Mesenchymal stem cell (in vitro differentiated cells and primary cell): ENCODE measurements at regions not wholly inside any gene's neighbourhood (a gene's known extent, or its start where the extent isn't known, plus 50 kb on each side); places are given as distances from the start of the nearest gene placed in this dataset.
A peak's percentile ranks its signal among the peaks of the same experiment; 100 is the strongest.
"Not testable (repeated sequence)": the region's sequence is repeated elsewhere in the genome, so short reads cannot be mapped to it uniquely, and the experiment has no call there.

ENCODE experiments used
- DNase-seq: peaks from one replicate; pipeline ENCODE4 v3.0.0-alpha.2; 2013
- H2AFZ ChIP-seq: one replicate; pipeline ENCODE4 v1.6.1; 2013; ENCODE audit warnings: low read depth, mild to moderate bottlenecking, control low read depth, inconsistent platforms, low read length, moderate library complexity
- H2AK5ac ChIP-seq: 2 replicates; pipeline ENCODE4 v1.6.1; 2013; ENCODE audit warnings: low read length, moderate library complexity, mild to moderate bottlenecking, inconsistent platforms; ENCODE audit not compliant: severe bottlenecking
- H2BK120ac ChIP-seq: one replicate; pipeline ENCODE4 v1.6.1; 2013; ENCODE audit warnings: low read depth, mild to moderate bottlenecking, inconsistent platforms, low read length, moderate library complexity
- H2BK12ac ChIP-seq, 2 experiments: one replicate each; pipeline ENCODE4 v1.6.1; 2013; ENCODE audit warnings: inconsistent platforms in 2 of 2, low read length in 2 of 2, mild to moderate bottlenecking in 2 of 2, moderate library complexity in 2 of 2, control low read depth in 1 of 2
- H2BK15ac ChIP-seq: one replicate; pipeline ENCODE4 v1.6.1; 2013; ENCODE audit warnings: mild to moderate bottlenecking, low read depth, inconsistent platforms; ENCODE audit not compliant: poor library complexity, severe bottlenecking
- H2BK5ac ChIP-seq: 2 replicates; pipeline ENCODE4 v1.6.1; 2013; ENCODE audit warnings: low read depth, mild to moderate bottlenecking, low read length, control low read depth, inconsistent platforms; ENCODE audit not compliant: poor library complexity, severe bottlenecking
- H3K14ac ChIP-seq, 2 experiments: one replicate each; pipeline ENCODE4 v1.6.1; 2013; ENCODE audit warnings: inconsistent platforms in 2 of 2, low read length in 2 of 2, control low read depth in 1 of 2, mild to moderate bottlenecking in 1 of 2, moderate library complexity in 1 of 2
- H3K18ac ChIP-seq, 2 experiments: one replicate each; pipeline ENCODE4 v1.6.1; 2013; ENCODE audit warnings: inconsistent platforms in 2 of 2, low read length in 2 of 2, control low read depth in 1 of 2, low read depth in 1 of 2, mild to moderate bottlenecking in 1 of 2
- H3K23ac ChIP-seq, 2 experiments: one replicate each; pipeline ENCODE4 v1.6.1; 2013; ENCODE audit warnings: inconsistent platforms in 2 of 2, low read length in 2 of 2, mild to moderate bottlenecking in 2 of 2, moderate library complexity in 2 of 2, control low read depth in 1 of 2
- H3K27ac ChIP-seq: 2 replicates; pipeline ENCODE4 v1.5.1; 2013; ENCODE audit warnings: mild to moderate bottlenecking, moderate library complexity, low read length, control low read depth, inconsistent platforms; ENCODE audit not compliant: poor library complexity, severe bottlenecking
- H3K27me3 ChIP-seq, 2 experiments: 2 replicates each; pipeline versions ENCODE4 v1.6.1 to v1.7.0; 2013; ENCODE audit warnings: low read length in 2 of 2, mild to moderate bottlenecking in 2 of 2, moderate library complexity in 2 of 2, control low read depth in 1 of 2, inconsistent platforms in 1 of 2; ENCODE audit not compliant: control insufficient read depth in 1 of 2, insufficient read depth in 1 of 2
- H3K36me3 ChIP-seq, 2 experiments: 2 replicates each; pipeline versions ENCODE4 v1.6.1 to v1.7.0; 2013; ENCODE audit warnings: low read length in 2 of 2, control low read depth in 1 of 2, inconsistent platforms in 1 of 2, low read depth in 1 of 2, mild to moderate bottlenecking in 1 of 2; ENCODE audit not compliant: insufficient read depth in 2 of 2, control insufficient read depth in 1 of 2
- H3K4ac ChIP-seq, 2 experiments: one replicate each; pipeline ENCODE4 v1.6.1; 2013; ENCODE audit warnings: inconsistent platforms in 2 of 2, low read length in 2 of 2, mild to moderate bottlenecking in 2 of 2, moderate library complexity in 2 of 2, control low read depth in 1 of 2, low read depth in 1 of 2
- H3K4me1 ChIP-seq: 2 replicates; pipeline ENCODE4 v1.6.1; 2013; ENCODE audit warnings: low read depth, low read length, control low read depth; ENCODE audit not compliant: control insufficient read depth, insufficient read depth
- H3K4me2 ChIP-seq: 2 replicates; pipeline ENCODE4 v1.6.1; 2013; ENCODE audit warnings: low read length, mild to moderate bottlenecking, inconsistent platforms; ENCODE audit not compliant: poor library complexity, severe bottlenecking
- H3K4me3 ChIP-seq, 2 experiments: 2 replicates each; pipeline versions ENCODE4 v1.5.1 to v1.7.0; 2013; ENCODE audit warnings: low read length in 2 of 2, mild to moderate bottlenecking in 2 of 2, control low read depth in 1 of 2, low read depth in 1 of 2; ENCODE audit not compliant: insufficient read depth in 1 of 2
- H3K79me1 ChIP-seq: replicated peaks from 2 replicates; pipeline ENCODE4 v1.6.1; 2013; ENCODE audit warnings: mild to moderate bottlenecking, control low read depth, low read length, inconsistent platforms; ENCODE audit not compliant: poor library complexity, severe bottlenecking
- H3K9ac ChIP-seq: 2 replicates; pipeline ENCODE4 v1.7.0; 2013; ENCODE audit warnings: mild to moderate bottlenecking, low read length, moderate library complexity
- H3K9me3 ChIP-seq: 2 replicates; pipeline ENCODE4 v1.7.0; 2013; ENCODE audit warnings: mild to moderate bottlenecking, low read length; ENCODE audit not compliant: control insufficient read depth
- H4K8ac ChIP-seq: one replicate; pipeline ENCODE4 v1.6.1; 2013; ENCODE audit warnings: inconsistent platforms, mild to moderate bottlenecking, low read length, moderate library complexity
- H4K91ac ChIP-seq: one replicate; pipeline ENCODE4 v1.6.1; 2013; ENCODE audit warnings: mild to moderate bottlenecking, low read length, inconsistent platforms
- WGBS: methylation state at CpG from one replicate; pipeline ENCODE4 v1.1.7; 2013; ENCODE audit warnings: mixed read lengths; 5-methylcytosine and 5-hydroxymethylcytosine counted together

DNA sequence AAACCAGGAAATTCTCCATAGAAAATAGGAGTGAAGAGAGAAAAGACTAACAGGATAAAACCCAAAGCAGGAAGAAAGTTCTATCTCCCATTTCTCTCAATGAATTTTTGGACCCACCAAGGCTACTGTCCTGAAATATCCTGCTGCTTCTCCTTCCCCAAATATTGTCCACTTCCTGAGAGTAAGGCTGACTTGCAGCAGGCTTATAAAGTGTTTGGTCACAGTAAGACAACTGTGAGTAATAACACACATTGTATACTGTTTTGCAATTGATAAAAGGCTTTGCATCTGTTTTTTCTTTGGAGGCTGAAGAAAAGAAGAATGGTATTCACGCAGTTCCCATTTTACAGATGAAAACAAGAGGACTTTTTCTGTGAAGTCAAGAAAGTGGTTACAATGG, 52.8 kb downstream of the FOXD4L6 start:
- H2AK5ac ChIP-seq, H2BK5ac ChIP-seq: not testable (repeated sequence)
- WGBS: no CpG with 5 or more reads among the region's 1 CpG

GRCh38 chr9:41074356-41074942, 54.0 kb downstream of the FOXD4L6 start:
- not testable (repeated sequence) for H3K4ac ChIP-seq, H4K91ac ChIP-seq, H4K8ac ChIP-seq, H2BK120ac ChIP-seq, H3K27ac ChIP-seq, H2BK5ac ChIP-seq, H3K9me3 ChIP-seq, H3K27me3 ChIP-seq, H3K4me1 ChIP-seq, H2BK15ac ChIP-seq, H3K36me3 ChIP-seq, H2AK5ac ChIP-seq, H3K14ac ChIP-seq, H3K79me1 ChIP-seq, H3K23ac ChIP-seq, H2BK12ac ChIP-seq
- peak; percentile 45 for DNase-seq
- WGBS: 33% methylated on average over 58 of the region's 63 CpGs
- peak overlapping the region; percentile 85 for H3K9ac ChIP-seq
- peak overlapping the region; percentile 21 to 48 for H3K18ac ChIP-seq
- peak overlapping the region; percentile 62 for H3K4me2 ChIP-seq
- H3K4me3 ChIP-seq: peak overlapping the region; percentile 65 to 83
- H2AFZ ChIP-seq: peak overlapping the region; percentile 63

More for the DNA sequence above, 52.8 kb downstream of the FOXD4L6 start:
- H3K9me3 ChIP-seq, H3K4me3 ChIP-seq, H2BK15ac ChIP-seq, H3K4ac ChIP-seq, H3K79me1 ChIP-seq, H3K36me3 ChIP-seq, H4K91ac ChIP-seq, H3K4me1 ChIP-seq, H2AFZ ChIP-seq, H4K8ac ChIP-seq, H3K23ac ChIP-seq, H3K4me2 ChIP-seq, H3K27me3 ChIP-seq, H3K18ac ChIP-seq, H3K27ac ChIP-seq, H2BK120ac ChIP-seq, H3K14ac ChIP-seq, H2BK12ac ChIP-seq: not testable (repeated sequence)
- DNase-seq: peak; percentile 21
- H3K9ac ChIP-seq: peak overlapping the region; percentile 85

DNA sequence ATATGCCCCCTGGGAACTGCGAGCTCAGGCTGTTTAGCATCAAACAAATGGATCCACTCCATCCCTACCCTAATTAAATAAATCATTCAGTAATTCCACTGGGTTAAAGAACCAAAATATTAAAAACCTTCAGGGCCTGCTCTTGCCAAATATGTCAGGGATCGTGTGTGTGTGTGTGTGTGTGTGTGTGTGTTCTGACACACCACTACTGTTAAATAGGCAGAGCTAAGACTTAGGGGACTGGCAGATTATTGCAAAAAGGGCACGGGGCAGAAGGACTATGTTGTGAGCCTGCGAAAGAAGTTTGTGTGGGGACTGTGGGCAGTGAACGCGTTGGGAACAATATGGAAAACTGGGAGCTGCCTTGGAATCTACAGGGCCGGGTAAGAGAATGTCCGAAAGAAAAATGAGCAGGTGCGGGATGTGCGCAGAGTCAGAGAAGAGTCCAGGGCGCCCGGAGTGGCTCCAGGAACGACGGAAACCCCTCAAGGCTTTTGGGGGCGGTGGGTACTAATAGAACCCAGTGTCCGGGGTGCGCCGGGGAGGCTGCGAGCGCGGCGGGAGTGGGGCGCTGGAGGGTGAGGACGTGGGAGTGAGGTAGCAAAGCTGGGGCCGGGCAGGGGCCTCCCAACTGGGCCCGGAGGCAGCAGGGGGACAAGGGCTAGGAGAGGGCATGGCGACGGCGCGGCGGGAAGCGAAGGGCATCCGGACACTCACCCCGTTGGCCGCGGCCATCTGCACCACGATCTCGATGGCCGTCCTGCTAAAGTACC, 54.8 kb downstream of the FOXD4L6 start:
- 44% methylated on average over 22 of the region's 39 CpGs for WGBS
- Histone ChIP-seq H3K18ac (peak overlapping the region in 1 of 2 experiments; percentile 34), H3K4me2 (peak overlapping the region; percentile 63), H3K9ac (peak overlapping the region; percentile 85), H3K4me3 (peak overlapping the region; percentile 65 to 83), H3K4ac (peak overlapping the region in 1 of 2 experiments; percentile 37)
- H3K9me3 ChIP-seq, H2AFZ ChIP-seq, H3K27ac ChIP-seq, H3K23ac ChIP-seq, H2AK5ac ChIP-seq, H4K91ac ChIP-seq, H3K36me3 ChIP-seq, H4K8ac ChIP-seq, H2BK15ac ChIP-seq, H3K4me1 ChIP-seq, H3K27me3 ChIP-seq, H2BK120ac ChIP-seq, H3K79me1 ChIP-seq, H2BK12ac ChIP-seq, H2BK5ac ChIP-seq, H3K14ac ChIP-seq: not testable (repeated sequence)
- DNase-seq: peak; percentile 20

DNA sequence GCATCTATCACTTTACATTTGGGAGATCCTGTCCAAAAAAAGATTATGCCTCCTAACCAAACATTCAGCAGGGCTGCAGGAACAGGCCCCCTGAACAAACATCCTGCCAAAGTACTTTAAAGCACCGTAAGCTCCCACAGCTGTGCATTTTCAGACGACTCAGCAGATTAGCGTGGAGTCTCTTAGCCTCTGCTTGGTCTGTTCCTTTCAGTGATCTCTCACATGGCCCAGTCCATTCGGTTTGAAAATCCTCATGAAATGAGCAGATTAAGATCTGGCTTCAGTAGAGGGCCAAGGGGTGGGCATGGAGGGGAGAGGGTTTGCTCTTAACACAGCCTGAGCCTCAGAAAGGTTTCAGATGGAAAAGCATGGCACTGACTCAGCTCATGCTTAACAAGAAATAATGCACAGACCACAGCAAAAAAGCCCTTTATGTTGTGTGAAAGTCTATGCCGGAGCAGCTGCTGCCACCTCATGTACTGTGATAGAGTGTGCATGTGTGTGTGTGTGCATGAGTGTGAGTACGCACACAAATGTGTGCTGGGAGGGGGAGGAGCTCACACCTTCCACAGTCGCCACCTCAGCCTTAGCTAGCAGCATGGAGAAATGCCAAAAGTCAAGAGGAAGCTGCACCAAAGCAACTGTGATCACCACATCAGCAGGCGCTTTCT, 64.2 kb downstream of the FOXD4L6 start:
- not testable (repeated sequence) for H2BK5ac ChIP-seq, H3K27me3 ChIP-seq, H2BK120ac ChIP-seq, H3K9me3 ChIP-seq, H3K4me3 ChIP-seq, H3K4me2 ChIP-seq, H2BK15ac ChIP-seq, H3K27ac ChIP-seq, H3K14ac ChIP-seq, H2AK5ac ChIP-seq, H2AFZ ChIP-seq, H3K9ac ChIP-seq, H4K91ac ChIP-seq, H3K79me1 ChIP-seq, H3K4me1 ChIP-seq, H4K8ac ChIP-seq, H3K23ac ChIP-seq, H3K36me3 ChIP-seq, H3K4ac ChIP-seq
- Histone ChIP-seq H3K18ac (peak overlapping the region in 1 of 2 experiments; percentile 37), H2BK12ac (peak overlapping the region; percentile 45 to 59)
- DNase-seq: peak; percentile 59
- WGBS: 14% methylated on average over 6 of the region's 8 CpGs
